GM18951 (cell line): ENCODE measurements at regions not wholly inside any gene's neighbourhood (a gene's known extent, or its start where the extent isn't known, plus 50 kb on each side); places are given as distances from the start of the nearest gene placed in this dataset.
"Not testable (repeated sequence)": the region's sequence is repeated elsewhere in the genome, so short reads cannot be mapped to it uniquely, and the experiment has no call there.

Source experiments
- POLR2A ChIP-seq: IDR thresholded peaks from 4 replicates; pipeline ENCODE4 v1.6.1; 2011; ENCODE audit warnings: mild to moderate bottlenecking; ENCODE audit not compliant: insufficient read length, insufficient read depth; ENCODE audit errors: extremely low read depth
- in situ Hi-C: fragments of 300-500 bp; cut with MboI; formaldehyde crosslinking; loops from one replicate; pipeline ENCODE4 v1.12.0; 2022; ENCODE audit warnings: low sequenced_read_pairs, mixed read lengths, inconsistent platforms; ENCODE audit not compliant: unreplicated experiment

- no peak for TF ChIP-seq POLR2A
- in situ Hi-C loops, result no loop called here
Measured at GRCh38 chr1:87398641-87399040, 70.0 kb downstream of the LMO4 start.

GRCh38 chr1:87399264-87399663 lies 70.6 kb downstream of the LMO4 start:
- in situ Hi-C loops, result no loop called here
- no peak for TF ChIP-seq POLR2A

GRCh38 chr1:87399701-87400100 lies 71.0 kb downstream of the LMO4 start:
- no peak for TF ChIP-seq POLR2A
- in situ Hi-C loops, result no loop called here

GRCh38 chr1:87400813-87401212 lies 72.1 kb downstream of the LMO4 start:
- in situ Hi-C loops, result no loop called here
- TF ChIP-seq POLR2A, result no peak

DNA sequence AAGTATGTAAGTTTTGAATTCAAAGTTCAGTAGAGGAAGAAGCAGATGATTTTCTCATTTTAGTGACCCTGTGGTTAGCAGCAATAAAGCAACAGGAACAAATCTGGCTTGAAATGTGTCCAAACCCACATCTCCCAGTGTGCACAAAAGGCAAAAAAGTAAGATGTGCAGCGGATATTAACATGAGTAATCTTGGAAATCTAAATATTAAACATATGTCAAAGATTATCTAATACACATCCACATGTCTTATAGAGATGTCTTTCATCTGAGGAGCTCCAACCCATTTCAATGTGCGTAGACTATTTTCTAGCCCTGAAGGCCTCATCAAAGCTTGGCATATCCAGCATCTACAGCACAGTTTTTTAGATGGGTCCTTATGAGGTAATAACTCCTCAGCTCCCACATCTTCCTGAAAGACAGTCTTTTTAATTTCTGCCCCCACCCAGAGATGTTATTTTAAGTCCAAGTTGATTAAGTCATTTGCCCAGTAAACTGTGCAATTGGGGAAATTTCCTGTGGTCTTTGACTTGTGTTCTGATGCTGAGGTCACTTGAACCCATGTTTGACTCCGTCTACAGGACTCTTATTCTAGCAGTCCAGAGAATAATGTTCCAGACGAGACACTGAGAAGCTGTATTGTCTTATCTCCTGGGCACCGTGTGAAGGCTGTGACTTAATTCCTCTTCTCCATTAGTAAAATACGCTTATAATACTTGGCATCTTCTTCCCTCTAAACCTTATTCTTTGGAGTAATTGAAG lies 73.7 kb downstream of the LMO4 start:
- no peak for TF ChIP-seq POLR2A
- in situ Hi-C loops, result no loop called here

- no peak for TF ChIP-seq POLR2A
- in situ Hi-C loops, result no loop called here
Measured at GRCh38 chr1:87403061-87403820, 74.6 kb downstream of the LMO4 start.

DNA sequence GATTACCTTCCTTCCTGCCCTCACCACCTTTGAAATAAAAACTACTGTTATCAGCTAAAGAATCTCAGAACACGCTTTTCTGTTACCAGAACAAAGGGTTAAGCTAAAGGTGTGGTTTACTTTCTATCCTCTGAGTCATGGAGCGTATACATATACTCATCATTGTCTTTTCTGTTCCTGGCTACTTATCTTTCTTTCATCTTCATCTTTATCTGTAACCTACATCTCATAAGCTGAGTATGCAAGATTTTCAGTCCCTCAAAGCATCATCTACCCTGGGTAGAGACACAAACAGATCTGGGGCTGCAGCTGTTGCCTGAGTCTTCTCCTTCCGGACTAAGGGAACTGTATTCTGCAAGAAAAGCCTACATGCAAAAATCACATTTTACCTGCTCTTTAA lies 75.6 kb downstream of the LMO4 start:
- no peak for TF ChIP-seq POLR2A

GRCh38 chr1:87408665-87409248 lies 80.1 kb downstream of the LMO4 start:
- no peak for TF ChIP-seq POLR2A
- in situ Hi-C loops, result no loop called here

More for the DNA sequence above, 75.6 kb downstream of the LMO4 start:
- in situ Hi-C loops, result no loop called here

DNA sequence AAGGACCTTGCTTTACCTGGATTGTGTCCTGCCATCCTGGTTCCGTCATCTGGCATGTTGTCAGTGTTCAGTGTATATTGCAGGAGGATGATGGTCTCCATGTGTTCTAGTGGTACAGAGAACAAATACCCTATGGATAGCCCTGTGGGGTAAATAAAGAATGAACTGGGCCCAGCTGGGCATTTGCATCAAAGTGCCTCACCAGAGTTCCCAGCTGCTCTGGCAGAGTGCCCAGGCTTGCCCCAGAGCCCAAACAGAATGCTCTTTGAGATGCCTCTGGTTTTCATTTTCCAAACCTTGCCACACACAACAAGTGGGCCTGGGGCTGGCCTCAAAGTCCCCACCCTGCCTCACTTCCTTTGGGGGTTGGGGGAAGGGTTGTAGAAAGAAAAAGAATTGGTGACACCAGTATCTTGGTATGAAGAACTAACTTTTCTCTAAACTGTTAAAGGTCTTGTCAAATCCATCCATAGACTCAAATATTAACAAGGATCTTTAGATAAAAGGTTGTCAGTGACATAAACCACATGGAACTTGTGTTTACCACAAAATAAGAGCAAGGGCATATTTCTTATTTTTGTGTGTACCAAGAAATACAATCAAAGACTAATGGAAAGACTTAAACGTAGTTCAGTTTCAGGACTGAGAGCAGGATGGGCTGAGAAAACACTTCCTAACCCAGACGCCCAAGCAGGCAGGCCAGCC lies 82.2 kb downstream of the LMO4 start:
- in situ Hi-C loops, result no loop called here
- no peak for TF ChIP-seq POLR2A

DNA sequence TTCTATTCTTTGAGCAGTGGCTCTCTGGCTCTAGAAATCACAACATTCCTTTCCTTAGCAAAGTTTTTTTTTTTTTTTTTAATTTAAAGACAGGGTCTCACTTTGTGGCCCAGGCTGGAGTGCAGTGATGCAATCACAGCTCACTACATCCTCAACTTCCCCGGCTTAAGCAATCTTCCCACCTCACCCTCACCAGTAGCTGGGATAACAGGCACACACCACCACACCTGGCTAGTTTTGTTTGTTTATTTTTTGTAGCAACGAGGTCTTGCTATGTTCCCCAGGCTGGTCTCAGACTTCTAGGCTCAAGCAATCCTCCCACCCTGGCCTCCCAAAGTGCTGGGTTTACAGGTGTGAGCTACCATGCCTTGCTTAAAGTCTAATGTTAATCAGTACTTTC lies 85.2 kb downstream of the LMO4 start:
- in situ Hi-C loops, result not testable (repeated sequence)

GRCh38 chr1:87418048-87418447 lies 89.4 kb downstream of the LMO4 start:
- in situ Hi-C loops, result no loop called here
- no peak for TF ChIP-seq POLR2A

DNA sequence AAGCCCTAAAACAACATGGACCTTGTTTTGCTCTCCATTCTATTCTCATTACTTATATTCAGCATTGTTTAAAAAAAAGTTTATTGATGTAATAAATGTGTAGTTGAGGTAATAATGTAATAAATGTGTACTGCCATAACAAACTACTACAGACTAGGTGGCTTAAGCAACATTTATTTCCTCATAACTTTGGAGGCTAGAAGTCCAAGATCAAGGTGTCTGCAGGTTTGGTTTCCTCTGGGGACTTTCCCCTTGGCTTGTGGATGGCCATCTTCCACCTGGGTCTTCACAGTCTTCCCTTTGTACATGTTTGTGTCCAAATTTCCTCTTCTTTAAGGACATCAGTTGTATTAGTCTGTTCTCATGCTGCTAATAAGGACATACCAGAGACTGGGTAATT lies 93.1 kb downstream of the LMO4 start:
- no peak for TF ChIP-seq POLR2A
- in situ Hi-C loops, result no loop called here

DNA sequence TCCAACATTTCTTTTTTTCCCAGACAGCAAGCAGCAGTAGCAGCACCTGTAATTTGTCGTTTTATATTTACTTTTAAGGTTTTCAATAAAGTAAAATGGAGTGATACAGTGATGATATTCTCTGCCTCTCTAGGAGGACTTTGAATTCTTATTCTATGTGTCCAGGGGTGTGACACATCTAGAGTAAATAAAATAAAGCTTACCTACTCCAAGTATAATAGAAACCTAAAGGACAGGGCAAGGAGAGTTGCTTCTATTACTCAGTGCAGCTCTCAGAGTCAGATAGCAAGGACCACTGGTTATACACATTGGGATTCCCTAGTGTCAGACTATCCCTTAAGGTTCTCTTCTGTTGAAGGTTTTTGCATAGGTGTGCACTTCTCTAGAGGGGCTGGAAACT lies 95.9 kb downstream of the LMO4 start:
- TF ChIP-seq POLR2A, result no peak
- in situ Hi-C loops, result no loop called here
